ENCODE measurements at regions not wholly inside any gene's neighbourhood (a gene's known extent, or its start where the extent isn't known, plus 50 kb on each side); places are given as distances from the start of the nearest gene placed in this dataset.
A peak's percentile ranks its signal among the peaks of the same experiment; 100 is the strongest.

DNA sequence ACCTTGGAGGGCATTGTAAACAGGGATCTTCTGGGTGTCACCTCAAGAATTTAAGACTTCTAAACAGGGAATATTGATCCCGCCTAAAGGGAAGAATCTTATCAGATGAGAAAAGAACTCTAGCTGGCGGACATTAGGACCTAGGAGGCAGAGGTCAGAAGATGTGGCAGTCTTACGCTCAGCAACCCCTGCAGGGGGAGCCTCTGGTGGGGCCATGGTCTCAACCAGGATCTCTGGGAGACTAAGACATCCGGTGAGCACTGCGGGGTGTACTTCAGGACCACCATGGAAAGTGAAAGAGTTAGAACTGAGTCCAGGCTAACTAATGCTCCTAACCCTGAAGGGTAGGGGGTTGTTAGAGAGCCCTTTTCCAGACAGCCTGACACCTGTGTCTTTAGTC is 295.2 kb downstream of the VGLL3 start:
- no peaks in the 10 kb centered on the region for H3K79me2 ChIP-seq (ENCODE audit: low read depth)
- H3K4me1 Mint-ChIP-seq = no peaks in the 10 kb centered on the region
- no peaks in the 10 kb centered on the region for H4K20me1 ChIP-seq (ENCODE audit: low read depth)
- no peaks in the 10 kb centered on the region for H3K36me3 Mint-ChIP-seq
- H3K9me3 ChIP-seq (ENCODE audit: low read depth) = no peaks in the 10 kb centered on the region
- H2AFZ ChIP-seq (replicated peaks) = peak overlapping the region; percentile 1
- H3K36me3 ChIP-seq = no peaks in the 10 kb centered on the region
- no peak overlapping the region for H3K27ac ChIP-seq
- no peak overlapping the region for H3K4me2 ChIP-seq
- no peak overlapping the region for H3K27ac Mint-ChIP-seq
- H3K4me3 Mint-ChIP-seq = no peak overlapping the region
- H3K4me1 ChIP-seq = no peaks in the 10 kb centered on the region
- H3K9me3 Mint-ChIP-seq = no peaks in the 10 kb centered on the region
- DNase-seq (ENCODE audit: low spot score) = no peak
- H3K27me3 ChIP-seq = no peaks in the 10 kb centered on the region
- no peak overlapping the region for H3K4me3 ChIP-seq
- H3F3A ChIP-seq (ENCODE audit: low read depth) = no peaks in the 10 kb centered on the region
- H3K27me3 Mint-ChIP-seq (ENCODE audit: insufficient read depth, low read depth) = no peaks in the 10 kb centered on the region
- H3K9ac ChIP-seq = no peak overlapping the region
- TF ChIP-seq, protein P1, sequence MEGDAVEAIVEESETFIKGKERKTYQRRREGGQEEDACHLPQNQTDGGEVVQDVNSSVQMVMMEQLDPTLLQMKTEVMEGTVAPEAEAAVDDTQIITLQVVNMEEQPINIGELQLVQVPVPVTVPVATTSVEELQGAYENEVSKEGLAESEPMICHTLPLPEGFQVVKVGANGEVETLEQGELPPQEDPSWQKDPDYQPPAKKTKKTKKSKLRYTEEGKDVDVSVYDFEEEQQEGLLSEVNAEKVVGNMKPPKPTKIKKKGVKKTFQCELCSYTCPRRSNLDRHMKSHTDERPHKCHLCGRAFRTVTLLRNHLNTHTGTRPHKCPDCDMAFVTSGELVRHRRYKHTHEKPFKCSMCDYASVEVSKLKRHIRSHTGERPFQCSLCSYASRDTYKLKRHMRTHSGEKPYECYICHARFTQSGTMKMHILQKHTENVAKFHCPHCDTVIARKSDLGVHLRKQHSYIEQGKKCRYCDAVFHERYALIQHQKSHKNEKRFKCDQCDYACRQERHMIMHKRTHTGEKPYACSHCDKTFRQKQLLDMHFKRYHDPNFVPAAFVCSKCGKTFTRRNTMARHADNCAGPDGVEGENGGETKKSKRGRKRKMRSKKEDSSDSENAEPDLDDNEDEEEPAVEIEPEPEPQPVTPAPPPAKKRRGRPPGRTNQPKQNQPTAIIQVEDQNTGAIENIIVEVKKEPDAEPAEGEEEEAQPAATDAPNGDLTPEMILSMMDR (IDR thresholded peaks at IDR 0.05) = no peak
- TF ChIP-seq EZH2phosphoT487 (IDR thresholded peaks at IDR 0.05) (no peak), EZH2 (IDR thresholded peaks at IDR 0.05) (no peak)

DNA sequence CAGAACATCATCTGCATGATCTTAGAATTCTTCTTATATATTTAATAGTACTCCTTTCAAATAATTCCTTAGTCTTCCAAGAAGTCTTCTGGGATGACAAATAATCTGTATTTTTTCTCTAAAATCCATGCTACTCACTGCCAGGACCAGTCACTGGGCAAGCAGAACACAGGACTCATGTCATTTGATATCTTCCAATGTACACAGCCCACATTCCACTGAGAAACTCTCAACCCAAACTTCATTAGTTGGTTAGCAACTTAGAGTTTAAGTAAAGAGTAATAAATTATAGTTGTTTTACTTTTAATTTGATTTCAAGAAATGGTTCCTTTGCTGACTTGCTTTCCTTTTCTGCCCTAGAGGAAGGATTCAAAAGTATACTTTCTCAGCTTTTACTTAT is 317.0 kb downstream of the VGLL3 start:
- Histone ChIP-seq H3F3A (ENCODE audit: low read depth) (no peaks in the 10 kb centered on the region), H3K27ac (no peak overlapping the region), H3K9me3 (ENCODE audit: low read depth) (peaks cover 4% of the 10 kb centered on the region), H3K4me3 (no peak overlapping the region), H2AFZ (replicated peaks) (peak overlapping the region; percentile 15), H3K4me1 (peaks cover 15% of the 10 kb centered on the region), H3K79me2 (ENCODE audit: low read depth) (no peaks in the 10 kb centered on the region), H3K9ac (no peak overlapping the region), H3K36me3 (no peaks in the 10 kb centered on the region), H3K4me2 (no peak overlapping the region), H4K20me1 (ENCODE audit: low read depth) (no peaks in the 10 kb centered on the region), H3K27me3 (no peaks in the 10 kb centered on the region)
- Mint-ChIP-seq H3K27me3 (ENCODE audit: insufficient read depth, low read depth) (no peaks in the 10 kb centered on the region), H3K4me1 (peaks cover 21% of the 10 kb centered on the region), H3K27ac (no peak overlapping the region), H3K9me3 (peaks cover 18% of the 10 kb centered on the region), H3K4me3 (no peak overlapping the region), H3K36me3 (no peaks in the 10 kb centered on the region)
- no peak for DNase-seq (ENCODE audit: low spot score)
- TF ChIP-seq EZH2phosphoT487 (IDR thresholded peaks at IDR 0.05) = no peak
- TF ChIP-seq EZH2 (IDR thresholded peaks at IDR 0.05) = no peak
- TF ChIP-seq, protein P1 (IDR thresholded peaks at IDR 0.05) = no peak

DNA sequence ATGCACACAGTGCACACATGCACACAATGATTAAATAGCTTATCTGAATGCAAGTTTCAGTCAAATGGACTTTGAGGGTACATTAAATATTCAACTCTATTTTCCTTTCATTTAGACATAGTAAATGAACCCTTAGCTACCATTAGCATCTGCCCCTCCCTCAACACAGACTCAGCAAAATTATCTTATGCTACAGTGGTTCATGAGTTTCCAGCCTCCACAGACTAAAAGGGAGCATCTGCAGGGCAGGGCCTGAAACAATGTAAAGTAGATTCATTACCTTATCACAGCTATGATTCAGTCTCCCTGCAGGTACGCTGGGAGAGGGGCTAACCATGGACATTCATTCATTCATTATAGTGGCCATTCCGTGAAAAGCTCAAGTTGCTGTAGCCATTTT is 329.1 kb downstream of the VGLL3 start:
- H3K27ac Mint-ChIP-seq = no peak overlapping the region

More for the DNA sequence above, 329.1 kb downstream of the VGLL3 start:
- Mint-ChIP-seq H3K9me3 (no peaks in the 10 kb centered on the region), H3K27me3 (ENCODE audit: insufficient read depth, low read depth) (no peaks in the 10 kb centered on the region), H3K4me1 (peaks cover 6% of the 10 kb centered on the region), H3K4me3 (no peak overlapping the region), H3K36me3 (no peaks in the 10 kb centered on the region)
- no peak for DNase-seq (ENCODE audit: low spot score)
- TF ChIP-seq EZH2phosphoT487 (IDR thresholded peaks at IDR 0.05) (no peak), EZH2 (IDR thresholded peaks at IDR 0.05) (no peak)
- TF ChIP-seq, protein P1 (IDR thresholded peaks at IDR 0.05) = no peak
- H3K36me3 ChIP-seq = no peaks in the 10 kb centered on the region
- H3K27ac ChIP-seq = no peak overlapping the region
- no peaks in the 10 kb centered on the region for H3K4me1 ChIP-seq
- no peaks in the 10 kb centered on the region for H3K27me3 ChIP-seq
- no peaks in the 10 kb centered on the region for H3K79me2 ChIP-seq (ENCODE audit: low read depth)
- no peaks in the 10 kb centered on the region for H4K20me1 ChIP-seq (ENCODE audit: low read depth)
- H3F3A ChIP-seq (ENCODE audit: low read depth) = no peaks in the 10 kb centered on the region
- no peak overlapping the region for H3K4me3 ChIP-seq
- no peak overlapping the region for H3K4me2 ChIP-seq
- no peaks in the 10 kb centered on the region for H3K9me3 ChIP-seq (ENCODE audit: low read depth)
- H3K9ac ChIP-seq = no peak overlapping the region
- peak overlapping the region; percentile 47 for H2AFZ ChIP-seq (replicated peaks)
